Posterior cingulate gyrus (tissue), 11 donors: ENCODE measurements at regions not wholly inside any gene's neighbourhood (a gene's known extent, or its start where the extent isn't known, plus 50 kb on each side); places are given as distances from the start of the nearest gene placed in this dataset.
"Not testable (repeated sequence)": the region's sequence is repeated elsewhere in the genome, so short reads cannot be mapped to it uniquely, and the experiment has no call there.

Experiments used
- DNase-seq, 10 donors: peaks; one replicate each; pipeline versions ENCODE4 v3.0.0 to v3.0.0-alpha.2; 2020 to 2021; ENCODE audit warnings: mixed read lengths in 3 of 10
- intact Hi-C: fragments of 100-400 bp; cut with DNase I; formaldehyde crosslinking; loops from one replicate; pipeline ENCODE4 v1.15.1; 2023

DNA sequence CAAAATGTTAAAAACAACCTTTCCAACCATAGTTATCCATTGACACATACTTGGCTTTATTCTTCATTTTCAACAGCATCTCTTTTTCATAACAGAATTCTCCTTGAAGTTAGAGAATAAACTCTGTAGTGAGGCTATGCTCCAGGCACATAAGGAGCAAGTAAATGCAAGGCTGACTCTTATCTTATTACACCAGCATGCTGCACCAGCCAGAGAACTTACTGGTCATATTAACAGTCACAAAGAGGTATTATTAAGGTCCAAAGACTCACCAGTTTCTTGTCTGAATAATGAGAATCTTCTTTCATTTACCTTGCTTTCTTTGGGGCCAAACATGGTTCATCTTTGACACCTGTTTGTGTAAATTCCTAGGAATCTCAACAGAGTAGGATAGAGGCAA lies 71.3 kb upstream of the IVNS1ABP start:
- intact Hi-C loops = no loop called here
- DNase-seq = no peak

DNA sequence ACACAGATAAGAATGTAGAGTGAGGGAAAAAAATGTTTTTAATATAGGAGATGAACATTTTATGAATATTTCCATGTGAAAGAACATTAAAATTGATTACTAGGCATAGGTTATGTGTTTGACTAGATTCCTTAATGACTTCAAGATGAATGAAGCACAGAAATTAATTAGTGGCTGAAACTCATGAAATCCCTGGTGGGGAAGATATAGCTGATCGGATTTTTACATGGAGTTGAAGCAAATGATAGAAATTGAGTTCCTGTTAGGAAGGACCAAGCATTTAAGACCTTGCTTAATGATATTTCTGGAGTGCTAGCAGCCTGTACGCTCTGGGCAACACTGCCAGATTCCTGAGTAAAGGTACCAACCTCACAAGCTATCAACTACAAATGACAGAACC lies 68.9 kb upstream of the IVNS1ABP start:
- no peak for DNase-seq
- intact Hi-C loops = no loop called here

GRCh38 chr1:185383805-185384204 lies 66.8 kb upstream of the IVNS1ABP start:
- intact Hi-C loops, DNase-seq: not testable (repeated sequence)

- no peak for DNase-seq
- intact Hi-C loops = no loop called here
Observed at GRCh38 chr1:185377831-185378230, 60.8 kb upstream of the IVNS1ABP start.

- DNase-seq = no peak
- intact Hi-C loops = no loop called here
Observed at GRCh38 chr1:185376840-185377635, 60.0 kb upstream of the IVNS1ABP start.

- no peak for DNase-seq
- intact Hi-C loops = no loop called here
Observed at GRCh38 chr1:185376288-185376687, 59.2 kb upstream of the IVNS1ABP start.

GRCh38 chr1:185375583-185375982 lies 58.5 kb upstream of the IVNS1ABP start:
- intact Hi-C loops = no loop called here
- DNase-seq = no peak

DNA sequence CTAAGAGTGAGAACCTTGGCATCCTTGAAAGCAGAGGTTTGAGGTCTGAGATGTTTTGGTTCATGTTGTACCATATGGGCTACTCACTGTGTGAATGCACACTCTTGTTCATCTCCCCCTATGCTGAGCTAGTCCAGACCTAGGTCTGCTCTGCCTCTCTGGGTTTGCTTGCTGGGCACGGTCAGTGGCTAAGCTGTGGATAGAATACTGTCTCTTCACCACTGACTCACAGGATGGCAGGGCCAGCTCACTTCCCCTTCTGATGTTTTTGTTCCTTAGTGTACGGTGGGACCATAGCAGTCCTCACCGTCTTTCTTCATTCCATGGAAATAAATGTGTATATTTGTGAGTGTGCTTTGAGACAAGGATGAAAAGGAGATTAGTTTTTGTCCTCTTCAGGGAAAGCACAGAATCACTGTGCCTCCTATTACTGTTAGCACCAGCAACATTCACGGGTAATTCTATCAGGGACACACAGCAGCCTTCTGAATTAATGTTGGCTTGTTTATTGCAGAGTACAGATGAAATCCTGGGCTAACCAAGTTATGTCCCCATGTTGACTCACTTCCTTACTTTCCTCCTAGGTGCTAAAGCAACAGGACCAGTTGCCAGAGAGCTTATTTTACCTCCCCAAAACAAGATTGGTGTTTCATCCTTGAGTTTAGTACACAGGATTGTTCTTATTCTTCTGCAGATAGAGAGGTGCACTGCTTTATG lies 56.9 kb upstream of the IVNS1ABP start:
- intact Hi-C loops = no loop called here
- no peak for DNase-seq

DNA sequence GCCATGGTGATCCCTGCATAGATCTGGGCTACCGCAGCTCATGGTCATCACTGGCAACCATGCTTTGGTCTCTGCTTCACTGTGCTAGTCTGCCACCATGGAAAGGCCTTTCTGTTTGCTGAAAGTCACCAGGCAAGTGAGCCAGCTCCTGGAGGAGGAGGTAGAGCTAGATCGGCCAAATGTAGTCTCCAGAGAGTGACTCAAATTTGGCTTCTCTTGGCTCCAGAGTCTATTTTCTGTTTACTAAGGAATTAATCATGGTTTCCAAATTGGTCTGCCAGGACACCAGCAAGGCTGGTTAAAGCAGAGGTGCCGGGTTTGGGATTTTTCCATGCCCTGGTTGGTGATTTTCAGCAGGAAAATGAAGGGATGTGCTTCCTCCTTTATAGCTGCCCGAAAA lies 52.7 kb upstream of the IVNS1ABP start:
- intact Hi-C loops = no loop called here
- DNase-seq = no peak

DNA sequence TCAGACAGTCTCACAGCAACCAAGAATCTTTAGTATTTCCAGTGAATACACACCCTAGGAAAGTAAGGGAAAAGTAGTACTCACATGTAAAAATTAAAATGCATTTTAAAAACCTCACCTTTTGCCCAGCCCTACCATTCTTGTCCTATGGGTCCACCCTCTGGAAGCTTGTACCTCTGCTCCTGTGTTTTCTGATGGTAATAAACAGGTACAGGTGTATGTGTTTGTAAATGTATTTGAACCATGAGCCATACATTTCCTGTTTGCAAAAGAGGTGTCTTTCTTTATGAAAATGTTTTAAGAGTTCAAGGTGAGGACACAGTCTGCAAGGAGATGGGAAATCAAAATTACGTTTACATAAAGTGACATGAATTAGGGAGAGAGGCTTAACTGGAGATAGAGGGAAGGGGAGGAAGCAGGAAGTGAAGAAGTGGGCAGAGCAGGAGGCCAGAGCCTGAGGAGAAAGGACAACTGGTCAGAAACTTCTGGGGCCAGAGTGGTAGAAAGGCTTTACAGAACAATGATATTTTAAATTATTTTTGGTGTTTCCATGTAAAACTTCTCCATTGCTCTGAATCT lies 52.0 kb upstream of the IVNS1ABP start:
- intact Hi-C loops = no loop called here
- DNase-seq = no peak

GRCh38 chr1:185368313-185368855 lies 51.3 kb upstream of the IVNS1ABP start:
- intact Hi-C loops = no loop called here
- DNase-seq = no peak

DNA sequence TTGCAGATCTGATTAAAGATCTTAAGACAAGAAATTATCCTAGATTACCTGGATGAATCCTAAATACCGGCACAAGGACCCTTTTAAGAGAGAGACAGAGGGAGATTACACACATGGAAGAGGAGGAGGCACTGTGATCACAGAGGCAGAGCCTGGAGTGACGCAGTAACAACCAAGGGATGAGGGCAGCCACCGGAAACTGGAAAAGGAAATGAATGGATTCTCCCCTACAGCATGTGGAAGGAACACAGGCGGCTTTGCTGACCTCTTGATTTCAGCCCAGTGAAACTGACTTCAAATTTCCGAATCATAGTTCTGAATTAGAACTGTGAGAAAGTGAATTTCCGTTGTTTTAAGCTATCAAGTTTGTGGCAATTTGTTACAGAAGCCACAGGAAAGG lies 50.2 kb upstream of the IVNS1ABP start:
- intact Hi-C loops = no loop called here
- no peak for DNase-seq
